Prostate gland (tissue), 2 donors: ENCODE measurements at regions not wholly inside any gene's neighbourhood (a gene's known extent, or its start where the extent isn't known, plus 50 kb on each side); places are given as distances from the start of the nearest gene placed in this dataset.
"Not testable (repeated sequence)": the region's sequence is repeated elsewhere in the genome, so short reads cannot be mapped to it uniquely, and the experiment has no call there.

ENCODE experiments used
- DNase-seq: peaks from one replicate; pipeline ENCODE4 v3.0.0-alpha.2; 2019; ENCODE audit warnings: low spot score
- H3K27ac ChIP-seq, 2 donors: fragments of 200-600 bp; sonication (generic); 2 replicates each; pipeline ENCODE4 v1.5.1; 2017 to 2019
- H3K27me3 ChIP-seq: fragments of 200-600 bp; sonication (generic); replicated peaks from 2 replicates; pipeline ENCODE4 v1.5.1; 2019; ENCODE audit not compliant: insufficient read depth
- H3K36me3 ChIP-seq, 2 donors: fragments of 200-600 bp; sonication (generic); 1 replicate in 1 of 2; 2 replicates in 1 of 2; pipeline versions ENCODE4 v1.5.1 to v1.8.1; 2017 to 2019
- H3K4me1 ChIP-seq: fragments of 200-600 bp; sonication (generic); replicated peaks from 2 replicates; pipeline ENCODE4 v1.5.1; 2019
- H3K4me3 ChIP-seq, 2 donors: fragments of 200-600 bp; sonication (generic); 2 replicates each; pipeline ENCODE4 v1.5.1; 2017 to 2019
- H3K9me3 ChIP-seq: fragments of 200-600 bp; sonication (generic); 2 replicates; pipeline ENCODE4 v1.5.1; 2017
- WGBS: methylation state at CpG from one replicate; pipeline ENCODE4 v1.1.5; 2018; 5-methylcytosine and 5-hydroxymethylcytosine counted together
- intact Hi-C: fragments of 100-400 bp; cut with DNase I; formaldehyde crosslinking; loops from one replicate; pipeline ENCODE4 v1.14.2; 2022

DNA sequence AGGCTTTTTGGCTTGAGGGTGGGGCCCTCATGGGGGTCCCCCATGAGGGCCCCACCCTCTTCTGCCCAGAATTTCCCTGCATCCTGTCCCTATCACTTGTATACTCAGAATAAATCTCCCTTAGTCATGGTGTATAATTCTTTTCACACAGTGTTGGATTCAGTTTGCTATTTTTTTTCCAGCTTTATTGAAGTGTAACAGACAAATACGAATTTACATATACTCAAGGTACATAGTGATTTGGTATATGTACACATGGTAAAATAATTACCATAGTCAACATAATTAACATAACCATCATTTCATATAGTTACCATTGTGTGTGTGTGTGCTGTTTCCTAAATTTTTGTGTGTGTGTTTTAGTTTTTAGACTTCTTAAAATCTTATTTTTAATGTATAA, 289.4 kb downstream of the CNTNAP3B start:
- H3K4me3 ChIP-seq, H3K4me1 ChIP-seq, H3K36me3 ChIP-seq, H3K27me3 ChIP-seq, intact Hi-C loops, H3K27ac ChIP-seq, DNase-seq, H3K9me3 ChIP-seq: not testable (repeated sequence)
- WGBS, result no CpG with 5 or more reads among the region's 1 CpG

DNA sequence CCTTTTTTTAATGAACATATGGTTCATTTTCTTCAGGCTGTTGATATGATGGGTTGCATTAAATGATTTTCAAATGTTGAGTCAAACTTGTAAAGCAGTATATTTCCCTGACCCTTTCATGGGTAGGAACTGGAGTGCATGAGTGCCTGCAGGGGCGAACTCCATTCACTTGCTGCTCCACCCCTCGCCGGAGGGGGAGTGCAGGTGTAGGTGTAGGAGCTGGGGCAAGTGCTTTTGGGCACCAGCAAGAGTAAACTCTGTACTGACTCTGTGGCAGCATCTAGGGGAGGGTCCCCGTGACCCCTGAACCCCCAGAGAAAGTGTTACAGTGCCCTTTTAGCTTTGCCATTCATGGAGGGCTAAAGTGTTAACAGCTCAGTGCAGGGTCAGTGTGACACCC, 290.3 kb downstream of the CNTNAP3B start:
- H3K9me3 ChIP-seq, intact Hi-C loops, H3K4me1 ChIP-seq, H3K27me3 ChIP-seq, DNase-seq, H3K36me3 ChIP-seq, H3K27ac ChIP-seq, H3K4me3 ChIP-seq: not testable (repeated sequence)
- no CpG with 5 or more reads among the region's 4 CpGs for WGBS

DNA sequence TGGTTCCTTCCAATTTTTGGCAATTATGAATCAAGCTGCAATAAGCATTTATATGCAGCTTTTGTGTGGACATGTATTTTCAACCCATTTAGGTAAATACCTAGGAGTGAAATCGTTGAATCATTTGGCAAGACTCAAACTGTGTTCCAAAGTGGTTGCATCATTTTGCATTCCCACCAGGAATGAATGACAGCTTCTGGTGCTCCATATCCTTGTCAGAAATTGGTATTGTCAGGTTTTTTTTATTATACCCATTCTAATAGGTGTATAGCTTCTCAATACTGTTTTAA, 290.7 kb downstream of the CNTNAP3B start:
- H3K9me3 ChIP-seq, H3K4me3 ChIP-seq, H3K27ac ChIP-seq, H3K4me1 ChIP-seq, DNase-seq, H3K27me3 ChIP-seq, H3K36me3 ChIP-seq, intact Hi-C loops: not testable (repeated sequence)
- WGBS, result no CpG with 5 or more reads among the region's 1 CpG

DNA sequence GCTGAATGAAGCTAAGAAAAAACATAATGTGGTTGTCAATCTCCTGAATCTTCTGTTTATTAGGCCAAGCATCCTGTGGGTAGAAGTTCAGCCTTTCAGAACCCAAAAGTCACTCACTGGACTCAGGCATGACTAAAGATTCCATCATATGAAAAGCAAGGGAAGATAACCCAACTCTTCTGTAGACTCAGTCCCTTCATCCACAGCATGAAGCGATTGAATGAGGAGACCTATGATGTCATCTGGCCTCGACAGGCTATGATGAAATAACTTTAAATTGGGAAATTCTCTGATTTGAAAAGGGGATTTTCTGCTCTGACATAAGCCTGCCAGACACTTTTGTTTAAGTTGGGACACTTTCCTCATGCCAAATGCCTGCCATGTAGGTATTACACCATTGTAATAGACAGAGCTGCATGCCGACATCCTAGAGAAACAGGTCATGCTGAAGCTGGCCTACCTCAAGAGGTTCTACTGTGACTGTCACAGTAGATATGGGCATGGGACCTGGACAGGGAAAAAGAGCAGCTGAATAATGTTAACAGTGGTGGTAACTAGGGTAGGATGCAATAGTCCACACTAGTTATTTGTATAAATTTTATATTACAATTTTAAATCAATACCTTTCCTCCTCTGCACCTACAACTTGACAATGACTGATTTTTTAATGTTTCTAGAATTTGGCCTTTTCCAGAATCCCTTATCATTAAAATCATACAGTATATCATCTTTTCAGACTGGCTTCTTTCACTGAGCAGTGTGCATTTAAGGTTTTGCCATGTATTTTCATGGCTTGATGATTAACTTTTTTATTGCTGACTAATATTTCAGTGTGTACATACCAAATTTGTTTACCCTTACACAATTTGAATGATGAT, 291.3 kb downstream of the CNTNAP3B start:
- H3K27ac ChIP-seq, H3K36me3 ChIP-seq, H3K4me1 ChIP-seq, H3K4me3 ChIP-seq, H3K27me3 ChIP-seq, intact Hi-C loops, H3K9me3 ChIP-seq, DNase-seq: not testable (repeated sequence)
- no CpG with 5 or more reads among the region's 3 CpGs for WGBS

DNA sequence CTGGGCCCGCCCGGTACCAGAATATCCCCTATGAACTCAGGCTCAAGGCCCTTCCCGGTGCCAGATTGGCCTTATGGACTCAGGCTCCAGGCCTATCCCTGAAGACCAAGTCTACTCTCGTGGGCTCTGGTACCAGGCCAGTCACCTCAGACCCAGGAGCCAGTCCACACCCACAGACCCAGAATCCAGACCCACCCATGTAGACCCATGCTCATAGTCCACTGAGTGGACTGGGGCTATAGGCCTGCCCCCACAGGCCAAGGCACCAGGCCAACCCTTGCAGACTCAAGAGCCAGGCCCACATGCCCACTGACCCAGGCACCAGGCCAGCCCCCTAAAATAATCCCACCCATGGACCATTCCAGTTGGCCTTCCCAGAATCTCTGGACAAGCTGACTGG, 296.1 kb downstream of the CNTNAP3B start:
- H3K36me3 ChIP-seq, H3K27me3 ChIP-seq, H3K27ac ChIP-seq, intact Hi-C loops, H3K4me1 ChIP-seq, H3K9me3 ChIP-seq, H3K4me3 ChIP-seq, DNase-seq: not testable (repeated sequence)
- WGBS, result no CpG with 5 or more reads among the region's 4 CpGs

DNA sequence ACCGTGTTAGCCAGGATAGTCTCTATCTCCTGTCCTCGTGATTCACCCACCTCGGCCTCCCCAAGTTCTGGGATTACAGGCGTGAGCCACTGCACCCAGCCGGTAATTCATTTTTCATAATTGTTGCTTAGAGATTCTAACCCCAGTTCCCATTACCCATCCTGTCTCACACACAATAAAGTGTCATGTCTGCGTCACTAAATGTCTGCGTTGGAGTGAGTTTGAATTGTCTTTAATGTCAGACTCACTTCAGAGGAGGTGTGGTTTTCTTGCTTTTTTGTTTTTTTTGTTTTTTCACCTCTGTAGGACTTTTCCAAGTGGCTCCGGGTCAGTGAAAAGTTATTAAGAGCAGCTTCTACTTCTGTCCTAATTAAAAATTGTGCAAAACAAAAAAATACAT, 304.5 kb downstream of the CNTNAP3B start:
- WGBS, result no CpG with 5 or more reads among the region's 8 CpGs
- intact Hi-C loops, H3K9me3 ChIP-seq, H3K36me3 ChIP-seq, H3K4me1 ChIP-seq, H3K4me3 ChIP-seq, H3K27me3 ChIP-seq, DNase-seq, H3K27ac ChIP-seq: not testable (repeated sequence)

DNA sequence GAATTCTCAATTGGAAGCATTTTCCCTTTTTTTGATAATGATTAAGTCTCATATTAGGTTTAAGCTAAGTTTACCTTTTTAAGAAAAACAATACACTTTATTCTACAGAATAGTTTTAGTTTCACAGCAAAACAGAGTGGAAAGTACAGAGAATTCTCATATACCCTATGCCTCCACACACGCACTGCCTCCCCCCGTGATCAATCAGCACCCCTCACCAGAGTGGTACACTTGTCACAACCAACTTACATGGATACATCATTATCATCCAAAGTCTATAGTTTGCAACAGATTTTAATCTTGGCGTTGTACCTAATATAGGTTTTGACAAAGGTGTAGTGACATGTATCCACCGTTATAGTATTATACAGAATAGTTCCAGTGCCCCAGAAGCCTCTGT, 326.5 kb downstream of the CNTNAP3B start:
- intact Hi-C loops, H3K4me3 ChIP-seq, H3K9me3 ChIP-seq, H3K27me3 ChIP-seq, H3K27ac ChIP-seq, DNase-seq, H3K4me1 ChIP-seq, H3K36me3 ChIP-seq: not testable (repeated sequence)
- 68% methylated on average over 4 of the region's 4 CpGs for WGBS

DNA sequence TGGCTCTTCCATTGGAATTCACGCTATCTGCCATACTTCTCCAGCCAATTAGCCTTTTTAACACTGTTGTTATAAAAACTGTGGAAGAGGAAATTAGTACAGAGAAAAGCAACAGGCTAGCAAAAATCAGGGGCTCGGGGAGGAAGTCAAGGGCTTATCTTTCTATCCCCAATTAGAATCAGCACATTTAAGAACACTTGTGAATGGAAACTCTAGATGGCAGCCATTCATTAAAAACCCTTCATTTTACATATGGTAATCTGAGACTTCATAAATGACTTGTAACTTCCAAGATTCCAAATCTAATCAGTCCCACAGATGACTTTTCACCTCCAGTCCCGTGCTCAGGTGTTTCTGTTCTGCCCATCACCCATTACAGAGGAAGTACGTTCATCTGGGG, 330.5 kb downstream of the CNTNAP3B start:
- intact Hi-C loops, DNase-seq, H3K27ac ChIP-seq, H3K9me3 ChIP-seq, H3K4me3 ChIP-seq, H3K27me3 ChIP-seq, H3K36me3 ChIP-seq, H3K4me1 ChIP-seq: not testable (repeated sequence)
- WGBS, result 77% methylated on average over 4 of the region's 4 CpGs

DNA sequence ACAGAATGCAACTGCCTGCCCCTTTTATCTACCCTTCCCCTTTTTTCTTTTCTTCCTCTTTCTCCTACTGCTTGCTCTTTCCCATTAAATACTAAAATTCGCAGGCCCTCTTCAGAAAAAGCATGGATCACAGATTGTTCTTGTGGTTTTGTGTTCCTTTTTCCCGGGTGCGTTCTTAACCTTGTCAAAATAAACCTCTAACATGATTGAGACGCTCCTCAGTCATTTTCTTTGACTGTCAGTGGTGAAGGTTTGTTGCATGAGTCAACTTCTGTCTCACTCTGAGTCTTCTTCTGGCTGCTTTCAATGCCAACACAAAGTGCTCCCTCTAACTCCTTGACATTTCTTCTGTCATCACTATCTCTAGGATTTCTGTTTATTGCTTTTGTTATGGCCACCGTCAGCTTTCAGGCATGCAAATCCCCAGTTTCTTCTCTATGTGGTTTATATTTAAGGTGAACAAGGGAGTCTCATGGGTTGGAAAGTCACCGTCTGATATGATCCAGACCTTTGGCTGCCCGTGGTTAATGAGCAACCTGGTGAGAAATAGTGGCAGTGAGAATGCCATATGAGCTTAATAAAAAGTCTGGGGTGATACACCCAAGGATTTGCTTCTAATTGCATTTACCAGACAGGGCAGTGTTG, 338.4 kb downstream of the CNTNAP3B start:
- WGBS, result 34% methylated on average over 6 of the region's 7 CpGs
- H3K4me3 ChIP-seq, DNase-seq, H3K36me3 ChIP-seq, H3K27ac ChIP-seq, H3K27me3 ChIP-seq, H3K9me3 ChIP-seq, intact Hi-C loops, H3K4me1 ChIP-seq: not testable (repeated sequence)

DNA sequence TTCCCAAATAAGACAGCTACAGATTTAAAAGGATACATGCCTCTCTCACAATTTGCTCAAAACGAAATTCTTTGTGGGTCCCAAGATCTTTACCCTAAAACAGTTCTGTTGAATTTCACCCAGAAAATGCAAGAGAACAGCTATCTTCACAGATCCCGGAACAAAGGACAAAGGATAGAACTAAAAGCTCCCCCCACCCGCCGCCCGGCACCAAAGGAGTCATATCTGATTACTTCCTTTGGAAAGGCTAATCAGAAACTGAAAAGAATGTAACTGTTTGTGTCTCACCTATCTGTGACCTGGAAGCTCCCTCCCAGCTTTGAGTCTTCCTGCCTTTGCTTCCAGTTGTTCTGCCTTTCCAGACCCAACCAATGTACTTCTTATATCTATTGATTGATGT, 339.2 kb downstream of the CNTNAP3B start:
- WGBS, result 75% methylated on average over 5 of the region's 5 CpGs
- H3K27ac ChIP-seq, H3K4me3 ChIP-seq, H3K9me3 ChIP-seq, H3K36me3 ChIP-seq, intact Hi-C loops, DNase-seq, H3K27me3 ChIP-seq, H3K4me1 ChIP-seq: not testable (repeated sequence)

DNA sequence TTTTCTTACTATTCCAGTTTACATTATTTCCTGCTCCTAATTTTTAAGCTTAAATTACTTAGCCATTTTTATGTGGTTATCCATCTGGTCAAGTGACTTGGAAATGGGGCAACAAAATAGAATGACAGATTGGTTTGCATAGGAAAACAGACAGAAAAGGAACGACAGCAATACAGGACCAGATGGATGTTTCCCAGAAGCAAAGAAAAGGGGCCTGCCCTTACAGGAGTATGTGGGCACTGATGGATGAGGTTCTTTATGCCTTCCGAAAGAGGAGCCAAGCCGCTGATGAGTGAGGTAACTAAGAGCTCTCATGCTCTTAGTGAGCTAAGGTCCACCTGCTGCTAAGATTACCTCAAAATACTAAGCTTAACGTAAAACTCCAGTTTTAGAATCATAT, 339.8 kb downstream of the CNTNAP3B start:
- H3K9me3 ChIP-seq, H3K27me3 ChIP-seq, H3K27ac ChIP-seq, H3K4me1 ChIP-seq, H3K4me3 ChIP-seq, DNase-seq, intact Hi-C loops, H3K36me3 ChIP-seq: not testable (repeated sequence)
- 92% methylated on average over 4 of the region's 4 CpGs for WGBS

DNA sequence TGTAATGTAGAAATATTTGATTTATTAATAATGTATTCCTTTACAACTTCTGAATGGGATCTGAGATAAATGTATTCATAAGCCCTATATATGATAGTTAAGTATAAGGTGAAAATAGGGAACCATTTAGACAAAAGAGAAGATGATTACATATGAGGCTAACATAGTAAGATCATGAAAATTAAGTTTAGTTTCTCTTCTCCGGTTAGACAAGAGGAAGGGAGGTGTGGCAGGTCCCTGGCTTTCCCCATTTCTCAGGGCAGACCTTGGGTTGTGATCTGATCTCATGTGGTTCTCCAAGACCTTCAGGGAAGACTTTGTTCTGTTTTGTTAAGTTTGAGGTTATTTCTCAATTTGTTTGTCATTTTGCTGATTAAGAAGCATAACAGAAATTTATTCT, 341.3 kb downstream of the CNTNAP3B start:
- WGBS, result 80% methylated on average over 1 of the region's 1 CpG
- intact Hi-C loops, DNase-seq, H3K4me1 ChIP-seq, H3K36me3 ChIP-seq, H3K27ac ChIP-seq, H3K27me3 ChIP-seq, H3K9me3 ChIP-seq, H3K4me3 ChIP-seq: not testable (repeated sequence)

DNA sequence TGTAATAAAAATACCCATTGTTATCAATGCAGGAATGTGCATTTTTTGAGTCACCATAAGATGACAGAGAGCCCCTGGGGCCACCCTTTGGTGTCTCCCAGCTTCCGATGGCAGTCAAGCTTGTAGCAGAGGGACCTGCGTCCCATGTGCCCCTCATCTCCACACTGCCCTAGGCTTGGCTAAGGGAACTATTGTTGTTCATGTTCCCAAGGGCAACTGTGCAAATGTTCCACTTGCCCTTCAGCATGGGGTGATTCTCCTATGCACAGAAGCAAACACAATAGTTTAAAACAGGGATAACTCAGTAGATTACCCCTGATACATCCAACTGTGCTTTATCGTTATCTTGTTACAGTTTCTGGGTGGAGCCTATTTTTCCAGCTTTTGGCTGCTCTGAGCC, 342.0 kb downstream of the CNTNAP3B start:
- 83% methylated on average over 2 of the region's 3 CpGs for WGBS
- H3K36me3 ChIP-seq, H3K27ac ChIP-seq: not testable (repeated sequence)

More for the DNA sequence above, 342.0 kb downstream of the CNTNAP3B start:
- DNase-seq, H3K4me3 ChIP-seq, H3K4me1 ChIP-seq, H3K27me3 ChIP-seq, H3K9me3 ChIP-seq, intact Hi-C loops: not testable (repeated sequence)
